K562 (cell line): ENCODE measurements at regions not wholly inside any gene's neighbourhood (a gene's known extent, or its start where the extent isn't known, plus 50 kb on each side); places are given as distances from the start of the nearest gene placed in this dataset.

Experiments
- ATAC-seq: fragments of 200-7000 bp; cut with Tn5 transposase; 3 replicates; pipeline ENCODE4 v1.9.1; 2020; ENCODE audit warnings: moderate library complexity
- BruUV-seq: library from RNA; stranded (reverse); fragments of 400-500 nt; replicated peaks from 2 replicates; lab custom pipeline; 2021; lab: Mats Ljungman, UMichigan
- CTCF ChIA-PET: fragments of 300-600 bp; formaldehyde crosslinking; extraction: SDS; loops from one replicate; lab custom pipeline; 2021; ENCODE audit warnings: low intra/inter-chr PET ratio; lab: Yijun Ruan, JAX
- POLR2A ChIA-PET: fragments of 300-600, 350-650 bp; sonication (Branson Sonifier 250); formaldehyde crosslinking; extraction: SDS; loops from one replicate; lab custom pipeline; 2021; ENCODE audit warnings: antibody characterized with exemption, inconsistent platforms; lab: Yijun Ruan, JAX
- DNase-seq, 4 experiments: peaks; one replicate each; pipeline versions ENCODE4 v3.0.0 to v3.0.0-alpha.2; 2011 to 2018; ENCODE audit warnings: low spot score in 3 of 4, mixed read lengths in 3 of 4; ENCODE audit errors: extremely low read depth in 1 of 4
- FAIRE-seq: peaks from 2 replicates; lab custom pipeline; 2011; peaks lifted over from hg19 to GRCh38; lab: Jason Lieb, UNC
- H2AFZ ChIP-seq: 2 replicates; pipeline ENCODE4 v1.6.0; 2011; ENCODE audit warnings: low read depth, low read length, control low read depth, inconsistent platforms
- H3K27ac ChIP-seq: fragments of 200-600 bp; 3 replicates; pipeline ENCODE4 v1.8.0; 2011; ENCODE audit warnings: low read depth, mild to moderate bottlenecking, control low read depth, inconsistent platforms, low read length, moderate library complexity, mixed read lengths; ENCODE audit errors: extremely low read depth
- H3K27me3 ChIP-seq, 2 experiments: fragments of 300-600 bp in 1 of 2; 2 replicates in 1 of 2; 3 replicates in 1 of 2; pipeline versions ENCODE4 v1.6.0 to v1.8.0; 2011; ENCODE audit warnings: inconsistent platforms in 2 of 2, low read length in 2 of 2, mild to moderate bottlenecking in 1 of 2, mixed read lengths in 1 of 2, moderate library complexity in 1 of 2; ENCODE audit not compliant: control insufficient read depth in 2 of 2, insufficient read depth in 2 of 2
- H3K36me3 ChIP-seq: fragments of 300-600 bp; 3 replicates; pipeline ENCODE4 v1.8.0; 2011; ENCODE audit warnings: mild to moderate bottlenecking, low read length, inconsistent platforms; ENCODE audit not compliant: control insufficient read depth, insufficient read depth
- H3K4me1 ChIP-seq, 2 experiments: fragments of 200-600 bp in 1 of 2; replicated peaks in 1 of 2; 2 replicates in 1 of 2; 3 replicates in 1 of 2; pipeline versions ENCODE4 v1.5.1 to v1.8.0; 2011; ENCODE audit warnings: inconsistent platforms in 2 of 2, low read length in 2 of 2, mild to moderate bottlenecking in 1 of 2, mixed read lengths in 1 of 2, moderate library complexity in 1 of 2; ENCODE audit not compliant: control insufficient read depth in 2 of 2, insufficient read depth in 2 of 2
- H3K4me2 ChIP-seq: 2 replicates; pipeline ENCODE4 v1.6.1; 2011; ENCODE audit warnings: low read length, control low read depth, inconsistent platforms, mixed read lengths; ENCODE audit not compliant: insufficient read depth
- H3K4me3 ChIP-seq: fragments of 200-600 bp; sonication (generic), shearing (Covaris generic); 2 replicates; pipeline ENCODE4 v1.5.1; 2016; ENCODE audit warnings: control low read depth, inconsistent platforms
- H3K79me2 ChIP-seq: fragments of 200-600 bp; 3 replicates; pipeline ENCODE4 v1.8.0; 2011; ENCODE audit warnings: low read length, inconsistent platforms; ENCODE audit not compliant: control insufficient read depth, insufficient read depth
- H3K9ac ChIP-seq, 2 experiments: 2 replicates each; pipeline versions ENCODE4 v1.6.0 to v1.6.1; 2011; ENCODE audit warnings: low read depth in 2 of 2, low read length in 2 of 2, control low read depth in 1 of 2, inconsistent platforms in 1 of 2, mild to moderate bottlenecking in 1 of 2, mixed read lengths in 1 of 2; ENCODE audit not compliant: insufficient read depth in 1 of 2
- H3K9me1 ChIP-seq: one replicate; pipeline ENCODE4 v1.6.0; 2011; ENCODE audit warnings: inconsistent platforms, mild to moderate bottlenecking, low read length, moderate library complexity; ENCODE audit not compliant: control insufficient read depth, insufficient read depth
- H3K9me3 ChIP-seq: replicated peaks from 2 replicates; pipeline ENCODE4 v1.5.1; 2011; ENCODE audit warnings: low read depth, low read length, inconsistent platforms; ENCODE audit not compliant: control insufficient read depth, insufficient read depth
- H4K20me1 ChIP-seq: replicated peaks from 2 replicates; pipeline ENCODE4 v1.6.1; 2011; ENCODE audit warnings: low read length, inconsistent platforms, mixed read lengths; ENCODE audit not compliant: control insufficient read depth, insufficient read depth
- ADNP ChIP-seq: fragments of 200-800 bp; sonication (Bioruptor generic); IDR thresholded peaks from 2 replicates; pipeline ENCODE4 v1.6.1; 2016; ENCODE audit warnings: missing genetic modification characterization, missing compliant biosample characterization
- BRD9 ChIP-seq: fragments of 450-650 bp; IDR thresholded peaks from 2 replicates; pipeline ENCODE4 v1.6.1; 2018; ENCODE audit warnings: low read depth; ENCODE audit not compliant: partially characterized antibody
- DLX4 ChIP-seq: fragments of 250-450 bp; sonication (Bioruptor Pico); IDR thresholded peaks from 2 replicates; pipeline ENCODE4 v1.6.1; 2021; ENCODE audit warnings: mild to moderate bottlenecking
- ETS2 ChIP-seq: IDR thresholded peaks from 2 replicates; pipeline ENCODE4 v1.6.1; 2016; ENCODE audit warnings: borderline replicate concordance, missing genetic modification characterization, mild to moderate bottlenecking, moderate library complexity, missing compliant biosample characterization; ENCODE audit not compliant: poor library complexity, severe bottlenecking
- HOXB6 ChIP-seq: fragments of 250-450 bp; sonication (Bioruptor Pico); IDR thresholded peaks from 2 replicates; pipeline ENCODE4 v1.5.1; 2022; ENCODE audit warnings: mild to moderate bottlenecking, borderline replicate concordance
- MLX ChIP-seq, 2 experiments: fragments of 450-650 bp in 1 of 2; sonication (generic) in 1 of 2; formaldehyde crosslinking; conservative IDR thresholded peaks; 2 replicates each; pipeline versions ENCODE4 v1.4.0 to v1.8.1; 2020 to 2022; ENCODE audit warnings: mild to moderate bottlenecking in 1 of 2, missing genetic modification reagents in 1 of 2
- NUFIP1 ChIP-seq: fragments of 450-650 bp; IDR thresholded peaks from 2 replicates; pipeline ENCODE4 v1.6.1; 2018; ENCODE audit not compliant: partially characterized antibody
- PHB2 ChIP-seq: fragments of 450-650 bp; IDR thresholded peaks from 2 replicates; pipeline ENCODE4 v1.6.1; 2017; ENCODE audit warnings: low read depth
- RBM22 ChIP-seq: fragments of 200-400 bp; formaldehyde crosslinking; IDR thresholded peaks from 2 replicates; pipeline ENCODE4 v1.6.1; 2018; ENCODE audit warnings: low read length, low read depth; ENCODE audit not compliant: poor library complexity, severe bottlenecking
- SMARCE1 ChIP-seq: fragments of 450-650 bp; IDR thresholded peaks from 2 replicates; pipeline ENCODE4 v1.7.1; 2016; ENCODE audit warnings: mild to moderate bottlenecking
- SRSF1 ChIP-seq: fragments of 200-400 bp; formaldehyde crosslinking; IDR thresholded peaks from 2 replicates; pipeline ENCODE4 v1.6.1; 2017; ENCODE audit warnings: mild to moderate bottlenecking, low read depth, low read length, moderate library complexity
- ZNF507 ChIP-seq: conservative IDR thresholded peaks from 2 replicates; pipeline ENCODE4 v1.6.1; 2017; ENCODE audit warnings: missing genetic modification characterization, missing compliant biosample characterization
- WGBS: fragments of 100-300 bp; shearing (Covaris generic); methylation state at CpG from one replicate; pipeline ENCODE4 v1.1.6; 2016; ENCODE audit warnings: low coverage, mixed read lengths; ENCODE audit not compliant: insufficient coverage; ENCODE audit errors: missing lambda C conversion rate; 5-methylcytosine and 5-hydroxymethylcytosine counted together
- in situ Hi-C: fragments of 300-500 bp; cut with MboI; formaldehyde crosslinking; loops from 4 replicates; pipeline ENCODE4 v1.15.0; 2018; ENCODE audit warnings: inconsistent platforms, mixed read lengths
- intact Hi-C: fragments of 100-400 bp; cut with micrococcal nuclease; formaldehyde crosslinking; loops from 2 replicates; pipeline ENCODE4 v1.14.2; 2022

GRCh38 chr4:8698341-8699062 lies 105.9 kb downstream of the CPZ start:
- intact Hi-C loops, result no loop called here
- no peak for DNase-seq
- no peaks in the 10 kb centered on the region for H3K9me1 ChIP-seq
- no peaks in the 10 kb centered on the region for H3K36me3 ChIP-seq
- H3K27ac ChIP-seq, result no peak overlapping the region
- BruUV-seq, result no TSS peak
- TF ChIP-seq BRD9, result no peak
- no peak for TF ChIP-seq DLX4 (CRISPR knock-in tag)
- no peak for TF ChIP-seq SRSF1
- no peak for TF ChIP-seq HOXB6 (CRISPR knock-in tag)
- TF ChIP-seq SMARCE1, result no peak
- TF ChIP-seq ETS2 (tag), result no peak
- TF ChIP-seq PHB2, result no peak
- TF ChIP-seq ZNF507 (tag), result no peak
- no peak for TF ChIP-seq NUFIP1
- TF ChIP-seq MLX (CRISPR knock-in tag; conservative IDR thresholded peaks at IDR 0.05), result no peak
- no peak for TF ChIP-seq RBM22
- TF ChIP-seq ADNP, result no peak
- TF ChIP-seq, all 486 proteins: peak for 0
- no peak overlapping the region for H3K4me2 ChIP-seq
- ChIA-PET CTCF (no interaction called here), POLR2A (no interaction called here)
- no peak for ATAC-seq
- no peak for FAIRE-seq
- peaks cover 9 to 70% of the 10 kb centered on the region in 2 experiments; a peak in 3 of 5 replicates for H3K27me3 ChIP-seq
- no peaks in the 10 kb centered on the region; the same call in 1 of the 2 replicates for H4K20me1 ChIP-seq
- H3K79me2 ChIP-seq, result no peaks in the 10 kb centered on the region
- no peaks in the 10 kb centered on the region for H3K4me1 ChIP-seq
- H3K4me3 ChIP-seq, result no peak overlapping the region
- no peaks in the 10 kb centered on the region for H3K9me3 ChIP-seq
- H3K9ac ChIP-seq, result no peak overlapping the region
- in situ Hi-C loops, result no loop called here
- no peak overlapping the region for H2AFZ ChIP-seq
- WGBS, result 0% methylated on average over 20 of the region's 20 CpGs
